HG03060 (cell line): ENCODE measurements at regions not wholly inside any gene's neighbourhood (a gene's known extent, or its start where the extent isn't known, plus 50 kb on each side); places are given as distances from the start of the nearest gene placed in this dataset.

Experiments used
- ATAC-seq: cut with Tn5 transposase; IDR thresholded peaks from one replicate; pipeline ENCODE4 v1.9.1; 2021; ENCODE audit warnings: low read depth, moderate number of reproducible peaks; ENCODE audit not compliant: unreplicated experiment

- no peak for ATAC-seq
These were observed 179.4 kb downstream of the MYCN start for GRCh38 chr2:16119741-16120140.

GRCh38 chr2:16118611-16119590, 178.6 kb downstream of the MYCN start:
- ATAC-seq, result no peak

GRCh38 chr2:16117791-16118610, 177.7 kb downstream of the MYCN start:
- ATAC-seq, result no peak

GRCh38 chr2:16117021-16117700, 176.8 kb downstream of the MYCN start:
- ATAC-seq, result no peak

DNA sequence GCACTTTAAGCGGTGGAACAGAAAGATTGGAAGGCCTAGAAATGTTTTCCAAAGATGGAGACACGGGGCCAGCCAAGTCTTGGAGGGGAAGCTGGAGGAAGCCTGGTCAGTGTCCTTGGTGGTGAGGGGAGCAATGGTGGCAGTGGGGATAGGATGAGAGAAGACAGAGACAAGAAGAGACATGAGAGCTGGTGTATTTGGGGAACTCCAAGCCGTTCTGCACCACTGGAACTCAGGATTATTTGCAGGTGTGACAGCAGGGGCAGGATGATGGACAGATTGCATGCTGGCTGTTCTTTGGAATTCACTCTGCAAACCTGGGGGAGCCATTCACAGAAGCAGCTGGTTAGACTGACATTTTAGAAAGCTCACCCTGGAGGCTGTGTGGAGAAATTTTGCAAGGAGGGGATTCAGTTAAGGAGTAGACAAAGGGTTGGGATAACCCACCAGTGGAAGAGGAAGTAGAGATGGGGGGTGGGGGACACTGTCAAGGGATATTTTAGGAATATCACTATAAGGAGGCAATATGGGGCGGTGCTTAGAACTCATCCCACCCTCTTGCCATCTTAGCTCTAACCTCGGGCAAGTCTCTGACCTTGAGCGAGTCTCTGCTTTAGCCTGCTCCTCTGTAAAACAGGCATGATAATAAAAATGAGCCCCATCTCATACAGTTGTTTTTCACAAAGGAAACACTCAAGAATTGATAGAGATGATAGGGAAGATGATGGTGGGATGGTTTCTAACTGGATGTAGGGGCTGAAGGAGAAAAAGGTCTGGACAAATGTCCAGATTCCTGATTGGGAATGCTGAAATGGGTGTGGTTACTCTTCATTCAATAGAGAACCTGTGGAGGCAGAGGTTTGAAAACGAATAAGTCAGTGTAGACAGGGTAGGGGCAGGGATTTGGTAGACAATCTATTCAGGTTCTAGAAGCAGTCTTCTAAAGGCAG, 175.8 kb downstream of the MYCN start:
- ATAC-seq, result no peak

DNA sequence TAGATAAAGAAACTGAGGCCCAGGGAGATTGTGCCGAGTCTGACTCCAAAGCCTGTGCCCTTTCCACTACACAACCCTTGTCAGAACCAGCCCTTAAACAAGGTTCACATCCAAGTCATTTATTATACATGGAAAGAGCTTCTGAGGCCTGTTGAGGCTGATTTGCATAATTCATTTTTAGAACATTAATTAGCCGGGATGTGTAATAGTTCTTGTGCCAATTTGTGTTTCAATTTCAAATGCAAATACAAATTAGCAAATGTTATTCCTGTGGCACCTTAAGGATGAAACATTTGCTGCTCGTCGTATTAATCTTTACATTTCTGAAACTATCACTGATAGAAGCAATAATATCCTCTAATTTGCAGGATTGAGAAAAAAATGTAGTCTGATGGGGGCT, 174.9 kb downstream of the MYCN start:
- ATAC-seq, result no peak

DNA sequence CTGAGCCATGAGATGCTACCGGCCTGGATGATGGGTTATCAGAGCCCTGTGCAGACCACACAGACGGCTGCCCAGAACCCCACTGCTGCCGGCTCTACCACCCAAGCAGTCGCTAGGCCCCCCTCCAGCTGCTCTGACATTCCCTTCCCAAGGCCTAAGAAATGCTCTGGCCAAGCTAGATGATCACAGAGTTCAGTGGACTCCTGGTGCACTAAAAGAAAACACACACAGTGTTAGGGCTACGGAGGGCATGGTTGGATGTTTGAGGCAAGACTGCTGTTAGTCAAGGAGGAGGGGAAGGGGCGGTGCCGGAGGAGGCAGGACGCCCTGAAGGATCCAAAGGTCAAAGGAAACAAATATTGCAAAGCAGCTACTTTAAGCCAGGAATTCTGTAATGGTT, 174.5 kb downstream of the MYCN start:
- no peak for ATAC-seq

DNA sequence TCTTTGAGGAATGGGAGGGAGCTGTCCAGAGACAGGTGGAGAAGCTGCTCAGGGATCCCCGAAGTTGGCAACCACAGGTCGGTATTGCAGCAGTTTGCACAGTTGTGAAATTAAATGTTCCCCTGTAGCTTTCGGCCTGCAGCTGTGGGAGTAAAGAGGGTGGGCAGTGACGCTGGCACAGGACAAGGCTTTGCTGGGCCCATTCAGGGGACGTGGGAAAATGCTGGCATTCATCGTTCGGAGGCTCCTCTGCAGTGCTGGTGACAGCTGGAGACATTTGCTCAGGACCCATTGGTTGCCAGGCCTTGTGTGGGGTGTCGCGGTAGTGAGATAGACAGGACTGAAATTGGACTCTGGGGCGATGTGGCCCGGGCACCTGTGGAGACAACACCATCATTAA, 173.7 kb downstream of the MYCN start:
- no peak for ATAC-seq

GRCh38 chr2:16113568-16113967, 173.2 kb downstream of the MYCN start:
- ATAC-seq, result no peak

DNA sequence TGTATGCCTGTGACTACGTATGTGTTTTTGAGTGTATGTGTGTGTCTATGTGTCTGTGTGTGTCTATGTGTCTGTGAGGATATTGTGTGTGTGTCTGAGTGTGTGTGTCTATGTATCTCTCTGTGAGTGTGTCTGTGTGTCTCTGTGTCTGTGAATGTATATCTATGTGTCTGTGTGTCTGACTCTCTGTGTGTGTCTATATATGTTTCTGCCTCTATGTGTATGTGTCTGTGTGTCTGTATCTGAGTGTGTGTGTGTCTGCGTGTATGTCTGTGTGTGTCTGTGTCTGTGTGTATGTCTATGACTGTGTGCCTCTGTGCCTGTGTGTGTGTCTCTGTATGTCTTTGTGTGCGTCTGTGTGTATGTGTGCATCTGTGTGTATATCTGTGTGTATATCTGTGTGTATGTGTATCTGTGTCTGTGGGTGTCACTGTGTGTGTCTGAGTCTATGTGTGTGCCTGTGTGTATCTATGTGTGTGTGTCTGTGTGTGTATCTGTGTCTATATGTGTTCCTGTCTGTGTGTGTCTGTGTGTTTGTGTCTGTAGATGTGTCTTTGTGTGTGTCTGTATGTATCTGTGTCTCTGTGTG, 172.7 kb downstream of the MYCN start:
- no peak for ATAC-seq

- no peak for ATAC-seq
These were observed 172.1 kb downstream of the MYCN start for GRCh38 chr2:16112251-16112971.

DNA sequence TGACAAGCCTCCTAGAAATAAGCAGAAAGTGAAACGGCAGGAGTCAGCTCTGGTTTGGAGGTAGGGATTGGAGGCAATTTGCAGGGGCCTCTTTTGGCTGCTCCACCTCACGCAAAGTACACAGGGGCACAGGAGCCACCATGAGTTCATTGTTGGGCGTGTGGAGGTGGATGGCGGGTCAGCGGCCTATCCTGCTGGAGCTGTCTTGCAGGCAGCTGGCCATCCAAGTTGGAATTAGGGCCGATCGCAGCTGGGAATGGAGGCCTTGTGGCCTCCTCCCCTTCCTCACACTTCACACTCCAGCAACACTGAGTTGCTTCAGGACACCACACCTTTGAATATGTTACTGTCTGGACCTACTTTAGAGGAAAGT, 171.5 kb downstream of the MYCN start:
- ATAC-seq, result no peak

- ATAC-seq, result no peak
These were observed 169.5 kb downstream of the MYCN start for GRCh38 chr2:16109821-16110310.

DNA sequence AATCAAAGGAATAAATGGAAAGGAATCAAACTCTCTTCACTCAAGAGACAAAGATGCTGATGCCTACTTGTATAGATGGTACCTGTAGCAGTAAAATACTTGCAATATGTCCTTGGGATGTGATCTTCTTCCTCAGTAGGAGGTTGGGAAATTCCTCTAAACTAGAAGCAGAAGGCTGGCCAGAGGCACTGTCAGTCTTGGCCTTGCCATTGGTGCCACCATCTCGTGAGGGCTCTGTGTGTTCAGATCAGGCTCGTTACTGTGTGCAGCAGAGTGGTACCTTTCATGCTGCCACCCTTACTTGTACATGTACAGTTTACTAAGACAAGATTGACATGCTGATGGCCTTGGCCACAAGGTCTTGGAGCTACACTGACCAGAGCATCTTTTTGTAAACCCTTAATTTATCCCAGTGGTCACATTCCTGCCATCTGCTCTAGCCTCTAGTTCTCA, 169.0 kb downstream of the MYCN start:
- no peak for ATAC-seq

- ATAC-seq, result no peak
These were observed 166.9 kb downstream of the MYCN start for GRCh38 chr2:16107246-16107645.

DNA sequence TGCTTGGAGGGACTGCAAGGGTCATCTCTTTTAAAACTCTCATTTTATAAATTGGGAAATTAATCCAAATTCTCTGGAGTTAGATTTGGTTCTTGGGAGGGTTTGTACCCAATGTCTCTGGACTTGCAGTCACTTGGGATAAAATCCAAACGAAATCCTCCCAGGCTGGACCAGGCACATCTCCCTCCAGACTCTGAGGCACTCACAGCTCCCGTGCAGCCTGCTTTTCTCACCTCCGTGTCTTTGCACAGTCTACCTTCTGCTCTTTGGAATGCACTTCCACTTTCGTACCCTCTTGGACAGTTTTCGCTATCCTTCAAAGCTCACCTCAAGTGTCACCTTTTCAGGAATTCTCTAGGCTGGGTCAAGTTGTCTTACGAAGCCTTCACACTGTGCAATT, 166.3 kb downstream of the MYCN start:
- ATAC-seq, result no peak

- ATAC-seq, result no peak
These were observed 165.4 kb downstream of the MYCN start for GRCh38 chr2:16105669-16106281.

DNA sequence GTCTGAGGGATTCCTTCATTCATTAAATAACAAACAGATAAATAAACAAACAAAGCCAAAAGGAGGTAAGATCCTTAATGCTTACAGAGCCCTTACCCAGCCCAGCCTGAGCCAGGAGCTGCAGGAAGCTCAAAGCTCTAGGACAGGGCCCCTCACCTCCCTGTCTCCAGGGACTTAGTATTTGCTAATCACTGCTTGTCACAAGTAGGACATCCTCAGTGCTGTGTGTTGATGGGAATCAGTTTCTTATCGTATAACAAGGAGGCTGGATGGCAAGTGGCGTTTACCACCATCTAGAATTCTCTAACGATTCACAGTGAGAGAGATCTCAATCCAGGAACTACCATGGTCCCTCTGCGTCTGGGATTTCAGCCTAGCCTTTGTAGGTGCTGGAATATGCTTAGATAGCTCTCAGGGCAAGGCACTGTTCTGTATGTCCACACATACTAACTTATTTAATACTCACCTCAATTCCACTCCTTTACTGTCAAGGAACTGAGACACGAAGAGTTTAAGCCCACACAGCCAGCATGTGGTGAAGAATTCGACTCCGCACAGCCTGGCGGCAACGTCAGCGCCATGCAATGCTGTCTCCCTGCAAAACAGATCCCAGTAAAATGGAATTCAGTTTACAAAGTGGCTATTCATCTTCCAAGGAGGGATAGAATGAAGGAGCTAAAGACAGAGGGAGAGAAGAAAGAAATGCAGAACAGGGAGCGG, 164.8 kb downstream of the MYCN start:
- no peak for ATAC-seq
